ENCODE measurements at regions not wholly inside any gene's neighbourhood (a gene's known extent, or its start where the extent isn't known, plus 50 kb on each side); places are given as distances from the start of the nearest gene placed in this dataset.

- H3K27ac ChIP-seq = no peak overlapping the region
- ATAC-seq = no peak
- no peaks in the 10 kb centered on the region for H3K27me3 ChIP-seq (ENCODE audit: insufficient read depth in 3 of 3, low read length in 2 of 3)
- no peaks in the 10 kb centered on the region for H3K36me3 ChIP-seq (ENCODE audit: insufficient read depth in 1 of 2, low read depth in 1 of 2)
- intact Hi-C loops (cut with DNase I) = no loop called here
- no peak for TF ChIP-seq CTCF (IDR thresholded peaks at IDR 0.05)
- no peaks in the 10 kb centered on the region for H3K9me3 ChIP-seq
- no peaks in the 10 kb centered on the region for H3K4me1 ChIP-seq
- DNase-seq = no peak
- 50 to 65% (median 54%) methylated on average over 2 of the region's 2 CpGs for WGBS, 3 donors
- no peak overlapping the region for H3K4me3 ChIP-seq
Measured at GRCh38 chr13:71137101-71137500, 729.9 kb downstream of the DACH1 start.

- DNase-seq = no peak
- no peak for ATAC-seq
- no peaks in the 10 kb centered on the region for H3K4me1 ChIP-seq
- TF ChIP-seq CTCF (IDR thresholded peaks at IDR 0.05) = no peak
- no peak overlapping the region for H3K4me3 ChIP-seq
- no peaks in the 10 kb centered on the region for H3K27me3 ChIP-seq (ENCODE audit: insufficient read depth in 3 of 3, low read length in 2 of 3)
- intact Hi-C loops (cut with DNase I) = loop anchor here in 1 of 2 donors (2.0 kb wide), 1 partner anchor 73 kb away; no protein-coding TSS in a partner anchor
- WGBS, 3 donors = 82 to 100% (median 91%) methylated on average over 1 of the region's 1 CpG
- H3K36me3 ChIP-seq (ENCODE audit: insufficient read depth in 1 of 2, low read depth in 1 of 2) = no peaks in the 10 kb centered on the region
- H3K9me3 ChIP-seq = no peaks in the 10 kb centered on the region
- H3K27ac ChIP-seq = no peak overlapping the region
Measured at GRCh38 chr13:71124230-71124629, 742.8 kb downstream of the DACH1 start.

- DNase-seq = no peak
- intact Hi-C loops (cut with DNase I) = no loop called here
- TF ChIP-seq CTCF (IDR thresholded peaks at IDR 0.05) = no peak
- no peaks in the 10 kb centered on the region for H3K36me3 ChIP-seq (ENCODE audit: insufficient read depth in 1 of 2, low read depth in 1 of 2)
- no peaks in the 10 kb centered on the region for H3K9me3 ChIP-seq
- no peak overlapping the region for H3K4me3 ChIP-seq
- H3K4me1 ChIP-seq = no peaks in the 10 kb centered on the region
- no peak overlapping the region for H3K27ac ChIP-seq
- no peak for ATAC-seq
- 87 to 90% (median 89%) methylated on average over 6 of the region's 6 CpGs for WGBS, 3 donors
- H3K27me3 ChIP-seq (ENCODE audit: insufficient read depth in 3 of 3, low read length in 2 of 3) = no peaks in the 10 kb centered on the region
Measured at GRCh38 chr13:71118779-71119364, 748.1 kb downstream of the DACH1 start.

GRCh38 chr13:71117920-71118319 lies 749.1 kb downstream of the DACH1 start:
- DNase-seq = no peak
- Histone ChIP-seq H3K4me1 (no peaks in the 10 kb centered on the region), H3K36me3 (ENCODE audit: insufficient read depth in 1 of 2, low read depth in 1 of 2) (no peaks in the 10 kb centered on the region), H3K9me3 (no peaks in the 10 kb centered on the region), H3K27me3 (ENCODE audit: insufficient read depth in 3 of 3, low read length in 2 of 3) (no peaks in the 10 kb centered on the region), H3K27ac (no peak overlapping the region), H3K4me3 (no peak overlapping the region)
- no peak for TF ChIP-seq CTCF (IDR thresholded peaks at IDR 0.05)
- ATAC-seq = peak in 1 of 4 donors; percentile 52
- intact Hi-C loops (cut with DNase I) = no loop called here

- Histone ChIP-seq H3K27me3 (ENCODE audit: insufficient read depth in 3 of 3, low read length in 2 of 3) (no peaks in the 10 kb centered on the region), H3K4me1 (no peaks in the 10 kb centered on the region), H3K36me3 (ENCODE audit: insufficient read depth in 1 of 2, low read depth in 1 of 2) (no peaks in the 10 kb centered on the region), H3K27ac (no peak overlapping the region), H3K4me3 (no peak overlapping the region), H3K9me3 (no peaks in the 10 kb centered on the region)
- intact Hi-C loops (cut with DNase I) = no loop called here
- DNase-seq (no peak), ATAC-seq (no peak)
- WGBS, 3 donors = 47 to 50% (median 47%) methylated on average over 5 of the region's 5 CpGs
- TF ChIP-seq CTCF (IDR thresholded peaks at IDR 0.05) = no peak
Measured at GRCh38 chr13:71115301-71115700, 751.7 kb downstream of the DACH1 start.
